Stimulated activated CD4-positive, alpha-beta T cell treated with anti-CD3 and anti-CD28 coated beads, Interleukin-15, amount 100 ng/mL, for 24 hours (primary cell): ENCODE measurements at regions not wholly inside any gene's neighbourhood (a gene's known extent, or its start where the extent isn't known, plus 50 kb on each side); places are given as distances from the start of the nearest gene placed in this dataset.

Experiments
- DNase-seq: peaks from one replicate; pipeline ENCODE4 v3.0.0-alpha.2; 2020

- DNase-seq = no peak
These were observed 262.5 kb downstream of the GXYLT1 start for GRCh38 chr12:41881891-41882805.

DNA sequence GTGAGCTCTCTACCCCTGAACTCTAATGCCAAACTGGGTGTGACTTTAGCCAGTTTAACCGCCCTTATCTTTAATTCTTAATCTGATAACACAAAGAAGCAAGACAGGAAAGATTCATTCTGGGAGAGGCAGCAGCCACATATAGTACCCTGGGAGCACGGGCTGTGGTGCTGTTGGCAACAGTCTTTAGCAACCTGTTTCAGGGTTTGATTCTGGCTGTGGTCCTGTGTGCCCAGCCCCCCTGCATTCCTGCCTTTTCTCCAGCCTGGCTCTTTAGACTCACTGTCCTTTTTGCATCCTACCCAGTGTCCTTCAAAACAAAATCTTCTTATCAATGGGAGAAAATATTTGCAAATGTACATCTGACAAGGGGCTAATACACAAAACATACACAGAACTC lies 275.2 kb downstream of the GXYLT1 start:
- DNase-seq = no peak

GRCh38 chr12:41866878-41867430 lies 277.7 kb downstream of the GXYLT1 start:
- DNase-seq = no peak

- no peak for DNase-seq
These were observed 288.4 kb downstream of the GXYLT1 start for GRCh38 chr12:41856228-41856627.

GRCh38 chr12:41850046-41850445 lies 294.6 kb downstream of the GXYLT1 start:
- no peak for DNase-seq

DNA sequence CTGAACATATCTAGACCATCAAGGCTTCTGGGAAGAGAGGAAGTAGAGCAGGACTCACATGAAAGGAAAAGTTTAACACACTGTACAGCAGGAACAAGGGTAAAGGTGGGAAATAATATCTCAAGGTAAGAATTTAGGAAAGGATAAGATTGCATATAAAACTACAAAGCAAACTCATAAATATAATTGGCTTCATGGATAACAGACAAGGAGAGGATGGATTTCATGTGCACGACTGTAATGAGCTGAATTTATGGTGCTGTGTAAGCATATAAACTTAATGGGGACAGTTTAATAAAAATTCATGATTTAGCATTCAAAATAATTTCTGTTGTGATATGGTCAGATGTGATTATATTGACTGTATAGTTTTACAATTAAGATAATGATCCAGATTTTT lies 298.0 kb downstream of the GXYLT1 start:
- no peak for DNase-seq

GRCh38 chr12:41836416-41836815 lies 308.3 kb downstream of the GXYLT1 start:
- DNase-seq = no peak

- no peak for DNase-seq
These were observed 309.1 kb downstream of the GXYLT1 start for GRCh38 chr12:41835556-41835955.

- DNase-seq = no peak
These were observed 324.7 kb downstream of the GXYLT1 start for GRCh38 chr12:41819948-41820347.

GRCh38 chr12:41804026-41804425 lies 340.6 kb downstream of the GXYLT1 start:
- DNase-seq = no peak

DNA sequence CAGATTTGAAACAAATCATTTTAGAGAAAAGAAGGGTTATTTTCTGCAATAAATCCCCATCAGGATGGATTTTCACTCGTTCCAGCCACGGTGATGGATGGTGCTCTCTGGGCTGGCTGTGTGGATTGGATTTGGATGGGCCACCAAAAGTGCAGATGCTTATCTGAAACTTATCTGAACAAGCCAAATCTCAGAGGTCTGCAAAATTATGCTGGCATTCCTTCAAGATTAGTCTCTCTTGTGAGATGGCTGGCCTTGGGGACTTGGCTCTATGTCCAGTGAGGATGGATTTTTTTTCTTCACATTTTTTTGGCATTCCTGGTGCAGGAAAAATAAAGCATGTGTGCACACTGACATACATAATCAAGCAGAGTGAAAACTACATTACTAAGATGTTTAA lies 341.9 kb downstream of the GXYLT1 start:
- no peak for DNase-seq

- no peak for DNase-seq
These were observed 343.4 kb downstream of the GXYLT1 start for GRCh38 chr12:41801261-41801660.

GRCh38 chr12:41799671-41800070 lies 345.0 kb downstream of the GXYLT1 start:
- no peak for DNase-seq

DNA sequence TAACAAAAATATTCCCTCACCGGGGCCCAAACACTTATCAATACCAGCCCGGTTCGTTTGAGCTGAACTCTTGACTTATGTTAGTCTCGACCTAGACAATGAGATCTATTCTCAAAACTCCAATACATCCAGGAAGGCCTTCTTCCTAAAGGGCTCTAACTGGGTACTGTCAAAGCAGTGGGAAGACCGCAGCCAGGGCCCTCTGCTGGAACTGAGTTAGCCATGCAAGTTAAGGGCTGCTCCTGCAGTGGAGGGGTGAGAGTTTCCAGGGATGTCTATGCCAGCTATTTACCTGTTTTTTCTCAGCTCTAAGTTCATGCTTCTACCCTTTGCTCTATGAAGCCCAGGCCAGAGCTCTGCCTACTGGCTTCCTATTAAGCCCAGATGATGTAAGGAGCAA lies 348.8 kb downstream of the GXYLT1 start:
- DNase-seq = no peak

GRCh38 chr12:41795051-41795600 lies 349.5 kb downstream of the GXYLT1 start:
- no peak for DNase-seq

- DNase-seq = no peak
These were observed 350.3 kb downstream of the GXYLT1 start for GRCh38 chr12:41794336-41794735.

GRCh38 chr12:41784957-41785356 lies 359.7 kb downstream of the GXYLT1 start:
- no peak for DNase-seq

DNA sequence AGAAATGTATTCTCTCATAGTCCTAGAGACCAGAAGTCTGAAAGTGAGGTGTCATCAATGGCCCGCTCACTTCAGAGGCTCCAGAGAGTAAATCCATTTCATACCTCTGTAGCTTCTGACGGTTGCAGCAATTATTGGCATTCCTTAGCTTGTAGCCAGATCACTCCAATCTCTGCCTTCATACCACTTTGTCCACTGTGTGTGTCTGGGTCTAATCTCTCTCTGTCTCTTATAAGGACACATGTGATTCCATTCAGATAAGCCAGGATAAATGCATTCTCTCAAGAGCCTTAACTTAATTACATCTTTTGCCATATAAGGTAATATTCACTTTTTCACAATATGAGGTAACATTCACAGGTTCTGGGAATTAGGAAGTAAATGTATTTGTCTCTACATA lies 365.7 kb downstream of the GXYLT1 start:
- no peak for DNase-seq

GRCh38 chr12:41777064-41777790 lies 367.4 kb downstream of the GXYLT1 start:
- DNase-seq = no peak

GRCh38 chr12:41772478-41772877 lies 372.2 kb downstream of the GXYLT1 start:
- DNase-seq = no peak

GRCh38 chr12:41769810-41770209 lies 374.9 kb downstream of the GXYLT1 start:
- no peak for DNase-seq

DNA sequence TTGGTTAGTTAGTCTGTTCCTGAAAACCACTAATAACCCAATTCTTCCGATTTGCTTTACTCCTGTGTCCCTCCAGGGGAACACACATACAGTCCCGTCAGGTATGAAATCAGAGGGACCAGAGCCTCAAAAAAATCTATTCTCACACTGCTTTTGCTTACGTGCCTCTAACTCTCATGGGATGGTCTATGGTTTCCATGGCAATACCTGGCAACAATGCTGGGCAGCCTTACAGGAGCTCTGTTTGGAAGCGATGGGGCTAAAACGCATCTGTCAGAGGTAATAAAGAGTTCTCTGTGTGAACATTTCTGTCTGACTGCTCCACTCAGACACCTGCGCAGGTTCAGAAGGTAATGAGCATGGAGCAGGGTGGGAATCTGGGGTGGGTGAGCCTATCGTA lies 376.2 kb downstream of the GXYLT1 start:
- no peak for DNase-seq

DNA sequence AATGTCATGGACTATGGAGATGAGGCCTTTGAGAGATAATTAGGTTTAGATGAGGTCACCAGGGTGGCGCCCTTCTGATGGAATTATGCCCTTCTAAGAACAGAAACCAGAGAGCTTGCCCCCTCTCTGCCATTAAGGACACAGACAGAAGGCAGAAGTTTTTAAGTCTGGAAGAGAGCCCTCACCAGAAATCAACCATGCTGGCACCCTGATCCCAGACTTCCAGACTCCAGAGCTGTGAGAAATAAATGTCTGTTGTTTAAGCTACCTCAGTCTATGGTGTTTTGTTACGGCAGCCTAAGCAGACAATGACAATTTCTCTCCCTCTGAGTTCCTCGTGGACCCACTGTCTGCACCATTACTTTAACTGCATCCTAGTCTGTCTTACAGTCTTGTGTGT lies 382.0 kb downstream of the GXYLT1 start:
- DNase-seq = no peak

GRCh38 chr12:41745593-41745992 lies 399.1 kb downstream of the GXYLT1 start:
- no peak for DNase-seq
